ENCODE measurements at regions not wholly inside any gene's neighbourhood (a gene's known extent, or its start where the extent isn't known, plus 50 kb on each side); places are given as distances from the start of the nearest gene placed in this dataset.

GRCh38 chr9:21688108-21689102 is 114.0 kb upstream of the MTAP start:
- peak; percentile 63 for ATAC-seq (ENCODE audit: low FRiP score)
- DNase-seq (ENCODE audit: low spot score), result no peak
- TF ChIP-seq, protein P1, sequence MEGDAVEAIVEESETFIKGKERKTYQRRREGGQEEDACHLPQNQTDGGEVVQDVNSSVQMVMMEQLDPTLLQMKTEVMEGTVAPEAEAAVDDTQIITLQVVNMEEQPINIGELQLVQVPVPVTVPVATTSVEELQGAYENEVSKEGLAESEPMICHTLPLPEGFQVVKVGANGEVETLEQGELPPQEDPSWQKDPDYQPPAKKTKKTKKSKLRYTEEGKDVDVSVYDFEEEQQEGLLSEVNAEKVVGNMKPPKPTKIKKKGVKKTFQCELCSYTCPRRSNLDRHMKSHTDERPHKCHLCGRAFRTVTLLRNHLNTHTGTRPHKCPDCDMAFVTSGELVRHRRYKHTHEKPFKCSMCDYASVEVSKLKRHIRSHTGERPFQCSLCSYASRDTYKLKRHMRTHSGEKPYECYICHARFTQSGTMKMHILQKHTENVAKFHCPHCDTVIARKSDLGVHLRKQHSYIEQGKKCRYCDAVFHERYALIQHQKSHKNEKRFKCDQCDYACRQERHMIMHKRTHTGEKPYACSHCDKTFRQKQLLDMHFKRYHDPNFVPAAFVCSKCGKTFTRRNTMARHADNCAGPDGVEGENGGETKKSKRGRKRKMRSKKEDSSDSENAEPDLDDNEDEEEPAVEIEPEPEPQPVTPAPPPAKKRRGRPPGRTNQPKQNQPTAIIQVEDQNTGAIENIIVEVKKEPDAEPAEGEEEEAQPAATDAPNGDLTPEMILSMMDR (IDR thresholded peaks at IDR 0.05), result no peak

GRCh38 chr9:21689854-21690253 is 112.6 kb upstream of the MTAP start:
- ATAC-seq (ENCODE audit: low FRiP score), result no peak
- TF ChIP-seq, protein P1 (IDR thresholded peaks at IDR 0.05), result no peak
- DNase-seq (ENCODE audit: low spot score), result no peak

- no peak for ATAC-seq (ENCODE audit: low FRiP score)
- TF ChIP-seq, protein P1 (IDR thresholded peaks at IDR 0.05), result no peak
Measured at GRCh38 chr9:21690561-21690960, 111.9 kb upstream of the MTAP start.

GRCh38 chr9:21692390-21692789 is 110.0 kb upstream of the MTAP start:
- no peak for ATAC-seq (ENCODE audit: low FRiP score)
- DNase-seq (ENCODE audit: low spot score), result no peak
- TF ChIP-seq, protein P1 (IDR thresholded peaks at IDR 0.05), result no peak

More at GRCh38 chr9:21690561-21690960, 111.9 kb upstream of the MTAP start:
- no peak for DNase-seq (ENCODE audit: low spot score)

DNA sequence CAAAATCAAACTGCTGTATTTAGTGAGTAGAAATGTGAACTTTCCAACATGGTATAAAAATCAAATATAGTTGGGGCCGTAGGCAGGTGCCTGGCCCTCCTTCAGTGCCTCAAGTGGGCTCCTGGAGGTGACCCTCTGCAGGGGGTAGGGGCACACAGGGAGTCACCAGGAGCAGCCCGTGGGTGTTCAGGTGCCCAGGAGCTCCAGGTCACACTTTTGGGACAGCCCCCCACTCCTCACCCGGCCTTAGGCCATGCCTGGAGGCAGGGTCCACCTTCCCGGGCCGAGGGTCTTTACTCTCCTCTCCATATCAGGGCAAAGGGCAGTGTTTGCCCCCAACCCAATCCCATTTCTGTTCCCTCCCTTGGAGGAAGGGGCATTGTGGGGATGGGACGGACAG is 108.0 kb upstream of the MTAP start:
- ATAC-seq (ENCODE audit: low FRiP score), result no peak
- no peak for DNase-seq (ENCODE audit: low spot score)
- TF ChIP-seq, protein P1 (IDR thresholded peaks at IDR 0.05), result no peak

DNA sequence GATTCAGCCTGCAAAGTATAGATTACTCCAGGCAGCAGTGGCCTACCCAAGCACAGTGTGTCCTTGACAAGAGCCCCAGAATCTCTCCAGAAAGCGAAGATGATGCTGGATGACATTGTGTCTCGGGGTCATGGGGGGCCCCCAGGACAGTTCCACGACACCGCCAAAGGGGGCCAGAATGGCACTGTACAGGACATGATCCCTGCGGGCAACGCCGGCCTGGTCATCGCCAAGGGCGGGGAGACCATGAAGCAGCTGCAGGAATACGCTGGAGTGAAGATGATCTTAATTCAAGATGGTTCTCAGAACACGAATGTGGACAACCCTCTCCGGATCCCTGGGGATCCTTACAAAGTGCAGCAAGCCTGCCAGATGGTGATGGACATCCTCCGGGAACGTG is 107.0 kb upstream of the MTAP start:
- TF ChIP-seq, protein P1 (IDR thresholded peaks at IDR 0.05), result no peak
- DNase-seq (ENCODE audit: low spot score), result no peak
- ATAC-seq (ENCODE audit: low FRiP score), result no peak

DNA sequence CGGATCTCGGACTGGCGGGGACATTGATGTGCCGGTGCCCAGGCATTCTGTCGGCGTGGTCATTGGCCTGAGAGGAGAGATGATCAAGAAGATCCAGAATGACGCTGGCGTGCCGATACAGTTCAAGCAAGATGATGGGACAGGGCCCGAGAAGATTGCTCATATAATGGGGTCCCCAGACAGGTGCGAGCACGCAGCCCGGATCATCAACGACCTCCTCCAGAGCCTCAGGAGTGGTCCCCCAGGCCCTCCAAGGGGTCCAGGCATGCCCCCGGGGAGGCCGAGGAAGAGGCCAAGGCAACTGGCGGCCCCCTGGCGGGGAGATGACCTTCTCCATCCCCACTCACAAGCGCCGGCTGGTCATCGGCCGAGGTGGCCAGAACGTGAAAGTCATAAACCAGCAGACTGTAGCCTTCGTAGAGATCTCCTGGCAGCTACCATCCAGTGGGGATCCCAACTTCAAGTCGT is 106.5 kb upstream of the MTAP start:
- TF ChIP-seq, protein P1 (IDR thresholded peaks at IDR 0.05), result no peak
- no peak for ATAC-seq (ENCODE audit: low FRiP score)
- DNase-seq (ENCODE audit: low spot score), result no peak
